ENCODE measurements at regions not wholly inside any gene's neighbourhood (a gene's known extent, or its start where the extent isn't known, plus 50 kb on each side); places are given as distances from the start of the nearest gene placed in this dataset.

DNA sequence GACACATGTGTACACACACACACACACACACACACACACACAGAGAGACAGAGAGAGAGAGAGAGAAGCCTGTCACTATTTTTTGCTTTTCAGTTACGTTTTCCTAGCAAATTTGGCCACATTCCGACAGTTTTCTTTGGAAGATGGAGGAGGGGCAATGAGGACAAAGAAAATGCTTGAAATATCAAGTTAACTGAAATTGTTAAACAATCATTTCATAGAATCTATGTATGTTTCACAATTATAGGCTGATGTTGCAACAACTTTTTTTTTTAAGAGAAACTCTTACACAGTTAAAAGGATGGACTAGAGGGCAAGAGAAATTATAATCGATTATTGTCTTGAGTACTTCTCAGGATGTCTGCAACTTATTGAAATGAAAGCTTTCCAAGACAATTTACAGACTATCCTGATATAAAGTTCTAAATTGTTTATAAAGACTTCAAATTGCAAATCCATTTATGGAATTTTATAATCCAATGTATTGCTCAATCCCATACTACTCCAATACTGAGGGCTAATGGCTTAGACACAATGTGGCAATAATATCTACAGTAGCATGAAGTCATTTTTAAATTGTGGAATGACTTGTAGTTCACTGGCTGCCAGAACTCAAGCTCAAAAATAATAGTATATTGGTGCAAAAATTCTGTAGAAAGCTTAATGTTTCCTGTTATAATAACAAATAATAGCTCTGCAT, 647.0 kb upstream of the PCDH7 start:
- H3K4me1 ChIP-seq (ENCODE audit: insufficient read depth, low read length): no peaks in the 10 kb centered on the region
- H3K9me3 ChIP-seq (ENCODE audit: low read length): peaks cover 79% of the 10 kb centered on the region
- CTCF ChIA-PET (ENCODE audit: low intra/inter-chr PET ratio, low total read pairs): no interaction called here
- no peak overlapping the region for H3K27ac ChIP-seq (ENCODE audit: extremely low read length, insufficient read depth, low read length)
- H2AFZ ChIP-seq (ENCODE audit: low read length): no peak overlapping the region
- no peak overlapping the region for H3K4me3 ChIP-seq (replicated peaks in 1 of 3; ENCODE audit: insufficient read depth in 1 of 3, low read depth in 2 of 3, low read length in 3 of 3)
- no peak for FAIRE-seq
- 1% methylated on average over 3 of the region's 3 CpGs for WGBS (ENCODE audit: low lambda C conversion rate)
- H4K20me1 ChIP-seq (ENCODE audit: insufficient read depth, low read length): no peaks in the 10 kb centered on the region
- DNase-seq (ENCODE audit: low spot score): no peak
- POLR2A ChIA-PET: no interaction called here
- BruUV-seq (replicated peaks): no TSS peak
- in situ Hi-C loops (cut with HindIII; ENCODE audit: extremely low pct_ligation_motif_present, low pct_unique_long_range_greater_than_20kb) (no loop called here), intact Hi-C loops (cut with micrococcal nuclease; ENCODE audit: unreplicated experiment) (no loop called here)
- H3K4me2 ChIP-seq (ENCODE audit: low read depth, low read length): no peak overlapping the region
- no peak overlapping the region for H3K9ac ChIP-seq (ENCODE audit: insufficient read depth, low read depth, low read length)
- no peaks in the 10 kb centered on the region for H3K79me2 ChIP-seq (ENCODE audit: insufficient read depth, low read length)
- ATAC-seq: no peak
- no peaks in the 10 kb centered on the region for H3K36me3 ChIP-seq (replicated peaks in 1 of 2; ENCODE audit: control insufficient read depth in 1 of 2, insufficient read depth in 2 of 2, low read length in 2 of 2)
- no peaks in the 10 kb centered on the region for H3K27me3 ChIP-seq (ENCODE audit: control insufficient read depth in 1 of 2, insufficient read depth in 2 of 2, low read length in 2 of 2)
- TF ChIP-seq PATZ1 (CRISPR knock-in tag; IDR thresholded peaks at IDR 0.05) (no peak), ZNF160 (CRISPR knock-in tag; IDR thresholded peaks at IDR 0.05) (no peak), SMARCE1 (IDR thresholded peaks at IDR 0.05; ENCODE audit: borderline replicate concordance) (no peak), ZNF318 (CRISPR knock-in tag; IDR thresholded peaks at IDR 0.05) (no peak), CBFB (CRISPR knock-in tag; IDR thresholded peaks at IDR 0.05) (no peak), ZNF609 (CRISPR knock-in tag; IDR thresholded peaks at IDR 0.05; ENCODE audit: borderline replicate concordance) (no peak), TEAD3 (CRISPR knock-in tag; optimal IDR thresholded peaks at IDR 0.05; ENCODE audit: borderline replicate concordance) (no peak), NFIB (CRISPR knock-in tag; IDR thresholded peaks at IDR 0.05; ENCODE audit: borderline replicate concordance) (no peak), ZNF496 (CRISPR knock-in tag; IDR thresholded peaks at IDR 0.05; ENCODE audit: insufficient replicate concordance) (no peak)
